Left forelimb (tissue), 1 donor: ENCODE measurements at regions not wholly inside any gene's neighbourhood (a gene's known extent, or its start where the extent isn't known, plus 50 kb on each side); places are given as distances from the start of the nearest gene placed in this dataset.
"Not testable (repeated sequence)": the region's sequence is repeated elsewhere in the genome, so short reads cannot be mapped to it uniquely, and the experiment has no call there.

Experiments used
- DNase-seq: peaks from one replicate; pipeline ENCODE4 v3.0.0-alpha.2; 2018; ENCODE audit warnings: low spot score

DNA sequence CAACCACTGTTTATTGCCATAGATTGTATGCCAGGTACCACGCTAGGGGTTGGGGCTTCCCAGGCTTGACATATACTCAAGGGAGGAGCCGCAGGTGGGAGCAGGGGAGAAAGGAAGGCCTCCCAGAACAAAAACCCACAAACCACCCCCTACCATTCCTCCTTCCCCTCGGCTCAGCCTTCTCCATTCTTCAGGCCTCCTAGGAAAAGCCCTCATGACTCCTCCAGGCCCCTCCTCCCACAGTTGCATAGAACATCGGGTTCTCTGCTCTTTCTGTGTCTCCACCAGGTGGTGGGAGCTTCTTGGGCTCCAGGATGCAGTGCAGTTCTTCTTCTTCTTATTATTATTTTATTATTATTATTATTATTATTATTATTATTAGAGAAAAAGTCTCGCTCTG is 80.3 kb downstream of the ZFP36L2 start:
- no peak for DNase-seq

- no peak for DNase-seq
These were observed 82.1 kb downstream of the ZFP36L2 start for GRCh38 chr2:43144263-43144662.

- DNase-seq = no peak
These were observed 82.7 kb downstream of the ZFP36L2 start for GRCh38 chr2:43143756-43144155.

DNA sequence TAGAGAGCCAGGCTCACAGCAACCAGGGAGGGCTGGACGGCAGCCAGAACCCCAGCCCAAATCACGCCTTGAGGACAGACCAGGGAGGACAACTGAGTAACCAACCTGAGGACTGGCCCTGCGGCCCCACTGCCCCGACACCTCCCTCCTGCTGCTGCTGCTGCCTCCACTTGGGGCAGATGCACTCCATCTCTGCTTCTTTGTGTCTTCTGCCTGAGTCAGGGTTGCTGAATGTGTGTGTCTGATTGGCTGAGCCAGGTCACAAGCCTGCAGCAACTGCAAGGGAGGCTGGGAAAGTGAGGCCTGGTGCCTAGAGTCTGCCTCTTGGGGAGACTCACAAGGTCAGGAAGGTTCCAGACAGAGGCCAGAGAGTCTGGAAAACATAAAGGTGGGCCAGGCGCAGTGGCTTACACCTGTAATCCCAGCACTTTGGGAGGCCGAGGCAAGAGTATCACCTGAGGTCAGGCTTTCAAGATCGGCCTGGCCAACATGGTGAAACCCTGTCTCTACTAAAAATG is 83.4 kb downstream of the ZFP36L2 start:
- no peak for DNase-seq

- not testable (repeated sequence) for DNase-seq
These were observed 84.7 kb downstream of the ZFP36L2 start for GRCh38 chr2:43141636-43142151.

- no peak for DNase-seq
These were observed 86.3 kb downstream of the ZFP36L2 start for GRCh38 chr2:43139996-43140621.

GRCh38 chr2:43139501-43139900 is 86.9 kb downstream of the ZFP36L2 start:
- no peak for DNase-seq

GRCh38 chr2:43138441-43138840 is 88.0 kb downstream of the ZFP36L2 start:
- no peak for DNase-seq

- DNase-seq = no peak
These were observed 89.5 kb downstream of the ZFP36L2 start for GRCh38 chr2:43136876-43137275.

- DNase-seq = no peak
These were observed 90.2 kb downstream of the ZFP36L2 start for GRCh38 chr2:43136011-43136799.

DNA sequence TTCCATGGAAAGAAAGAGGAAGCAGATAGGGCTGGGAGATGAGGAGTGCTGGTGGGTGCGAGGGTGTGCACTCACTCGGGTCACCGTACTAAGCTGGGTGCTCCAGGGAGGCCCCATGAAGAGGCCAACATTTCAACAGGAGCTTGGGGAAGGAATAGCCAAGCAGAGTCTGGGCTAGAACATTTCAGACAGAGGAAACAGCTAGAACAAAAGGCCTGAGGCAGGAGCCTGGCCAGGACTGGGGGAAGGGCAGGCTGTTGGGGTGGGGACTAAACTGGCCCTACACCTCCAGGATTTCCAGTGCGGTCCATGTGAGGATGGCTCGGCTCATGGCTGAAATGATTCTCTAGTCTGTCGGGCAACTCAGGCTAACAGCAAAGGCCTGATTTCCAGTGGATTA is 90.8 kb downstream of the ZFP36L2 start:
- no peak for DNase-seq

DNA sequence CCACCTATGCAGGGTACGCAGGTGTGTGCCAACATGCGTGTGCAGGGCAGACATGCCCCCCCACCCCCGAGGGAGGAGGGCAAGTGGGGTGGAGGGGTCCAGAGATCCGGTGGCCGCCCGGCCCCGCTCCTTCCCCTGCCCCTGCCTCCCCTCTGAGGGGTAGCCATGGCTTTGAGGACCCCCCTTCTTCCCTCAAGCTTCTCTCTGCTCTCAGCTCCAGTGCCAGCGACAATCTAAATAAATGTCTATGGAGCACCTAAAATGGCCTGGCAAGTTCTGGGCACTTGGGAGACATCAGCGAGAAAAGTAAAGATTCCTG is 91.9 kb downstream of the ZFP36L2 start:
- no peak for DNase-seq

DNA sequence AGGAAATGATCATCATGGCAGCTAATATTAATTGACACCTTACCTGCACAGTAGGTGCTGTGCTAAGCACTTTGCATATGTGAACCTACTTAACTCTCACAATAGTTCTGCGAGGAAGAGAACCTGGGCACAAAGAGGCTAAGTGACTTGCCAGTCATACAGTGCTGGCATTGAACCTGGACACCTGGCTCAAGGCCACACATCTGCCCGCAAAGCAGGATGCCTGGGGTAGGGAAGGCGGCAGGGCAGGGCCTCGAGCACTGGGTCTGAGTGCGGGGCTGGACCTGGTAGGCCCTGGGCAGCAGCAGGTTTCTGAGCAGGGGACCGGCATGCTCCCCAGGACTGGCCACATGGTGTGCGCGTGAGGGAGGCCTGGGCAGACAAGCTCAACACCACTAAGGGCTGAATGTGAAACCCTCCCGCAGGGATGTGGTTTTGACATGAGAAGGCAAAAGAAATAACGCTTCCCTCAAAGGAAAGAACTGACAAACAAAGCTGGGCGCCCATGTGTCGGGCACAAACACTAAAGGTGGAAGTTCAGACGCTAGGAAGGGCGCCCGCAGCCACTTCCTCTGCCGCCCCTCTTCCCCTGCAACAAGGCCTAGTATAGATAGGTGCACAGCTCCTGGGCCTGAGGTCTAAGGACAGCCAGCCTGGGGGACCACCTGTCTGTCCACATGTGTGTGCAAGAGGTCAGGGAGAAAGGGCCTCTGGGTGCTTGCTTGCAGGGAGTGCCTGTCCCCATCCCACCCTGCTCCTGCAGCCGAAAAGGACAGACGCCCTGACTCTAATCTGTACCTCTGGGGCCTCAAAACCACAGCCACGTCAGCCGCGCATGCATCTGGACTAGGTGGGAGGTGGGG is 92.5 kb downstream of the ZFP36L2 start:
- no peak for DNase-seq

DNA sequence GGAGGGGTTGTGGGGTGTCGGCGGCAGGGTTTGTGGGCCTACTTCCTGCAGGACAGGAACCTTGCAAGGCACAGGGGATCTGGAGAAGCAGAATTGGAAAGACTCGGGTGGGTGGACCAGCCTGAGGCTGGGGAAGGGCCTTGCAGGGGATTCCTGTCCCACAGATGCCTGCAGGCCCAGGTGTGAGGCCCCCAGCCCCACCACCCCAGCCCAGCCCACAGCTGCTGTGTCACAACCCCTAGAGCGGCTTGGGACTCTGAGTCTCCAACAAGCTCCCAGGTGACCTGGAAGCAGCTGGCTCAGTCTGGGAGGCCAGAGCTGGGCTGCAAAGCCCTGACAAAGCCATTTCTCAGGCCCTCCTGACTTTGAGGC is 93.1 kb downstream of the ZFP36L2 start:
- no peak for DNase-seq

GRCh38 chr2:43132683-43133301 is 93.6 kb downstream of the ZFP36L2 start:
- no peak for DNase-seq

DNA sequence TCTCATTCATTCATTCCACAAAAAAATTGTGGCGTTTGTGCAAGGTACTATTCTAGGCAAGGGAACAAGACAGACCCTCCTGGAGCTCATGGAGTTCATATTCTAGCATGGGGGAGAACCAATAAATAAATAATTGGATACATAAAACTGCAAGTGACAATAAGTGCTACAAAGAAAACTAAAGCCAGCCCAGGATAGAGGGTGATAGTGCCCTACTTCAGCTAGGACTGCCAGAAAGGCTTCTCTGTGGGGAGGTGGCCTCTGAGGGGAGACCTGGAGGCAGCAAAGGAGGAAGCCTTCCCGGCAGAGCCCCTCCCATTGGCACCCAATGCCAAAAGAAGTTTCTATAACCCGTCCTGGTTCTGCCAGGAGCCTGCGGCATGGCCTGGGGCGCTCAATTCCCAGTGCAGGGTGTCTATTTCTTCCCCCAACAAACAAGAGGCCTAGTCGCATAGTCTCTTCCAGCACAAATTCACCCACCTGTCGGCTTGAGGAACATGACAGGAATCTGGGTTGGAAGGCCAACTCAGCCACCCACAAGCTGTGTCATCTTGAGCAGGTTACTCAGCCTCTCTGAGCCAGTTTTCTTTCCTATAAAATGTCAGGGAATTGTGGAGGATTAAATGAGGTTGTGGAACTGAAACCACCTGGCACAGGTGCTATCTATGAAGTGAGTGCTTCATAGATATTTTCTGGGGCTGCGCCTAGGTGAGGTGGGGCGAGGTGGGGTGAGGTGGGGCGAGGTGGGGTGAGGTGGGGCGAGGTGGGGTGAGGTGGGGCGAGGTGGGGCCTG is 94.3 kb downstream of the ZFP36L2 start:
- DNase-seq = no peak

GRCh38 chr2:43131051-43131889 is 95.1 kb downstream of the ZFP36L2 start:
- no peak for DNase-seq

- no peak for DNase-seq
These were observed 95.9 kb downstream of the ZFP36L2 start for GRCh38 chr2:43130548-43130875.

DNA sequence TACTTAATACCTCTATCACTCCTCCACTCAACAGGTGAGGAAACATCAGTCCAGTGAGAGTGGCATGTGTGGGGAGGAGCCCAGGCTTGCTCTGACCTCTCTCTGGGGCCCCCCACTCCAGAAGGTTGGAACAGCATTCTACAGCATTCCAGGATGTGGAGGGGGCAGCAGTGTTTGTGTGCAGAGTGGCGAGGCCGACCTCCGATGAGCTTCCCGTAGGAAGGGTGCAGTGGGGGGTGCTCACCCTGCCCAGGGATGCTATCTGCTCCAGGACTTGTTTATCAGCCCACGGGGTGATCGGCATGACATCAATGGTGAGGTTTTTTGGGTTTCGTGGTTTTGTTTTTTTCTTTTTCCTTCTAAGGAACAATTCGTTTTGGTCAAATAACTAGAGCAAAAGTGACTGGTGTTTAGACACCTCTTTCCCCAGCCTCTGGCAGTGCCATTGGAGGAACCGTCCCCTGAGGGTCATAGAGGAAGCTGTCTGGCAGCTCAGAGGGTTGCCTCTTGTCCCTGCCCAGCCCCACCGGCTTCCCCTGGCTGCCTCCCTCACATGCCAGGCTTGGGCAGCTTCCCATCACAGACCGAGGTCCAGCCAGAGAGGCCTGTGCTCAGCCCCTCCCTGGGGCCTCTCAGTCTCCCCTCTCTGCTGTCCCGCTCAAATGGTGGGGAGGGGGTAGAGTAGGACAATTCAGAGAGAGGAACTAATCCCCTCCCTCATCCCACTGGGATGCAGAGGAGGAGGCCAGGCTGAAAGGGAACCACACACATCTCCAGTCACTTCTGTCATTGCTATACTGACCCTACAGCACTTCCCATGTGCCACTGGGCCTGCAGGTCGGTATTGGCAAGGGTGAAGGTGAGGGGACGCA is 96.5 kb downstream of the ZFP36L2 start:
- DNase-seq = no peak

DNA sequence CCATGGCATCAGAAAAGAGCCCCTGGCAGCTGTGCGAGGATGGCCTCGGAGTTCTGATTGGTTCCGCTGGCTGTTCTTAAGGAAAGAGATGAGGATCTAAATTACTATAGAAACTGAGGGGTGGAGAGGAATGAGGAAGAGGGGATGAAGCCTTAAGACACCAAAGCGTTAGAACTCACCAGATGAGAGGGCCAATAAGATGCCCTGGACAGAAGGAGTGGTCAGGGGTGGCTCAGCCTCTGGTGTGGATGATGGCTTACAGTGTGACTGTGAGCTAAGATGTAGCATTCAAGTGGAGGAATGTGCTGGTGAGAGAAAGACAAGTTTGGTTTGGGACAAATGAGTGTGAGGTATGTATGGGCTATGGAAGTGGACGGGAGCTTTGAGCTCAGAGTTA is 97.8 kb downstream of the ZFP36L2 start:
- no peak for DNase-seq
